ENCODE measurements at regions not wholly inside any gene's neighbourhood (a gene's known extent, or its start where the extent isn't known, plus 50 kb on each side); places are given as distances from the start of the nearest gene placed in this dataset.

GRCh38 chr3:8106921-8107320, 394.7 kb upstream of the LMCD1 start:
- ChIA-PET POLR2A (no interaction called here), CTCF (interaction anchor here (2.7 kb wide), 1 partner anchor 307 kb away, joined by 9 read pairs; no protein-coding TSS in a partner anchor)
- no peak overlapping the region for H2AFZ ChIP-seq (ENCODE audit: low read depth, low read length)
- no peak for TF ChIP-seq MYC (IDR thresholded peaks at IDR 0.05; ENCODE audit: low read depth, low read length)
- TF ChIP-seq, protein P1, sequence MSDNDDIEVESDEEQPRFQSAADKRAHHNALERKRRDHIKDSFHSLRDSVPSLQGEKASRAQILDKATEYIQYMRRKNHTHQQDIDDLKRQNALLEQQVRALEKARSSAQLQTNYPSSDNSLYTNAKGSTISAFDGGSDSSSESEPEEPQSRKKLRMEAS (IDR thresholded peaks at IDR 0.05; ENCODE audit: insufficient read depth, insufficient read length) = no peak
- TF ChIP-seq EZH2 (IDR thresholded peaks at IDR 0.05; ENCODE audit: borderline replicate concordance, low read depth, low read length, severe bottlenecking) = no peak
- TF ChIP-seq, protein P2, sequence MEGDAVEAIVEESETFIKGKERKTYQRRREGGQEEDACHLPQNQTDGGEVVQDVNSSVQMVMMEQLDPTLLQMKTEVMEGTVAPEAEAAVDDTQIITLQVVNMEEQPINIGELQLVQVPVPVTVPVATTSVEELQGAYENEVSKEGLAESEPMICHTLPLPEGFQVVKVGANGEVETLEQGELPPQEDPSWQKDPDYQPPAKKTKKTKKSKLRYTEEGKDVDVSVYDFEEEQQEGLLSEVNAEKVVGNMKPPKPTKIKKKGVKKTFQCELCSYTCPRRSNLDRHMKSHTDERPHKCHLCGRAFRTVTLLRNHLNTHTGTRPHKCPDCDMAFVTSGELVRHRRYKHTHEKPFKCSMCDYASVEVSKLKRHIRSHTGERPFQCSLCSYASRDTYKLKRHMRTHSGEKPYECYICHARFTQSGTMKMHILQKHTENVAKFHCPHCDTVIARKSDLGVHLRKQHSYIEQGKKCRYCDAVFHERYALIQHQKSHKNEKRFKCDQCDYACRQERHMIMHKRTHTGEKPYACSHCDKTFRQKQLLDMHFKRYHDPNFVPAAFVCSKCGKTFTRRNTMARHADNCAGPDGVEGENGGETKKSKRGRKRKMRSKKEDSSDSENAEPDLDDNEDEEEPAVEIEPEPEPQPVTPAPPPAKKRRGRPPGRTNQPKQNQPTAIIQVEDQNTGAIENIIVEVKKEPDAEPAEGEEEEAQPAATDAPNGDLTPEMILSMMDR (IDR thresholded peaks at IDR 0.05; ENCODE audit: extremely low read depth in 1 of 2, insufficient read depth in 1 of 2, low read depth in 1 of 2, low read length in 2 of 2) = no peak
- no peak for TF ChIP-seq GATA2 (IDR thresholded peaks at IDR 0.05; ENCODE audit: insufficient read depth, insufficient read length, low read depth, low read length)
- TF ChIP-seq POLR2A (IDR thresholded peaks at IDR 0.05; ENCODE audit: low read depth, low read length) = no peak
- no peak for TF ChIP-seq POLR2AphosphoS5 (IDR thresholded peaks at IDR 0.05; ENCODE audit: insufficient read depth, low read depth, low read length)
- H4K20me1 ChIP-seq (replicated peaks; ENCODE audit: control insufficient read depth, extremely low read depth, insufficient read depth, low read length) = no peaks in the 10 kb centered on the region
- no peaks in the 10 kb centered on the region for H3K9me3 ChIP-seq (replicated peaks; ENCODE audit: control insufficient read depth, insufficient read depth, low read length)
- no peak for FAIRE-seq
- H3K79me2 ChIP-seq (ENCODE audit: control insufficient read depth, insufficient read depth, low read length) = no peaks in the 10 kb centered on the region
- dilution Hi-C loops (cut with MboI; ENCODE audit: extremely low pct_ligation_motif_present, low sequenced_read_pairs) = no loop called here
- no peak for DNase-seq (ENCODE audit: low read depth, low spot score)
- no TSS peak for BruUV-seq (replicated peaks)
- no peak overlapping the region for H3K9ac ChIP-seq (replicated peaks; ENCODE audit: extremely low read depth, insufficient read depth, low read length)
- no peaks in the 10 kb centered on the region for H3K9me1 ChIP-seq (replicated peaks; ENCODE audit: control insufficient read depth, extremely low read depth, insufficient read depth, low read length)
- H3K27ac ChIP-seq (ENCODE audit: insufficient read depth, low read depth, low read length) = no peak overlapping the region
- no peaks in the 10 kb centered on the region for H3K36me3 ChIP-seq (ENCODE audit: control insufficient read depth in 2 of 2, extremely low read depth in 1 of 2, insufficient read depth in 2 of 2, low read length in 2 of 2)
- H3K4me3 ChIP-seq (replicated peaks in 1 of 3; ENCODE audit: insufficient read depth in 1 of 3, low read depth in 1 of 3, low read length in 3 of 3) = no peak overlapping the region
- H3K27me3 ChIP-seq (ENCODE audit: control insufficient read depth in 2 of 2, insufficient read depth in 2 of 2, low read length in 2 of 2) = no peaks in the 10 kb centered on the region
- intact Hi-C loops (cut with micrococcal nuclease) = no loop called here
- H3K4me1 ChIP-seq (ENCODE audit: control insufficient read depth, extremely low read depth, insufficient read depth, low read length) = peaks cover 6% of the 10 kb centered on the region
- no peak overlapping the region for H3K4me2 ChIP-seq (ENCODE audit: insufficient read depth, low read length)

Measured in endothelial cell of umbilical vein (primary cell).